ENCODE measurements at regions not wholly inside any gene's neighbourhood (a gene's known extent, or its start where the extent isn't known, plus 50 kb on each side); places are given as distances from the start of the nearest gene placed in this dataset.

DNA sequence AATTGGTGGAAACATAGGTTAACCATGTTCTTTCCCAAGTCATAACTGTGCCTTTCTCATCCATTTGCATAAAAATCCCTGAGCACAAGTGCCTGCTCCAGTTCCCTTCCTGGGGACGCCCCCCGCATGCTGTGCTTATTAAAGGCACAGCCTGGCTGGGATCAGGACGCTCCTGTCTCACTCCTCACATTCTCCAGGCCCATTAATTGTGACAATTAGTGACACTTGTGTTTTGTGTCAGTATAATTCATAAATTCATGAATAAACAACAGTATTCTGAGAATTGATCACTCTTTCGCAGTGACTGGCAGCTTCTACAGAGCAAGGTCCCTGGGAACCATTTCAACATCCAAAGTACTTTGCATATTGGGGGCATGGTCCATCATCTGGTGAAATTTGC lies 1354.4 kb downstream of the TBC1D22A start:
- DNase-seq (ENCODE audit: low read depth): no peak

DNA sequence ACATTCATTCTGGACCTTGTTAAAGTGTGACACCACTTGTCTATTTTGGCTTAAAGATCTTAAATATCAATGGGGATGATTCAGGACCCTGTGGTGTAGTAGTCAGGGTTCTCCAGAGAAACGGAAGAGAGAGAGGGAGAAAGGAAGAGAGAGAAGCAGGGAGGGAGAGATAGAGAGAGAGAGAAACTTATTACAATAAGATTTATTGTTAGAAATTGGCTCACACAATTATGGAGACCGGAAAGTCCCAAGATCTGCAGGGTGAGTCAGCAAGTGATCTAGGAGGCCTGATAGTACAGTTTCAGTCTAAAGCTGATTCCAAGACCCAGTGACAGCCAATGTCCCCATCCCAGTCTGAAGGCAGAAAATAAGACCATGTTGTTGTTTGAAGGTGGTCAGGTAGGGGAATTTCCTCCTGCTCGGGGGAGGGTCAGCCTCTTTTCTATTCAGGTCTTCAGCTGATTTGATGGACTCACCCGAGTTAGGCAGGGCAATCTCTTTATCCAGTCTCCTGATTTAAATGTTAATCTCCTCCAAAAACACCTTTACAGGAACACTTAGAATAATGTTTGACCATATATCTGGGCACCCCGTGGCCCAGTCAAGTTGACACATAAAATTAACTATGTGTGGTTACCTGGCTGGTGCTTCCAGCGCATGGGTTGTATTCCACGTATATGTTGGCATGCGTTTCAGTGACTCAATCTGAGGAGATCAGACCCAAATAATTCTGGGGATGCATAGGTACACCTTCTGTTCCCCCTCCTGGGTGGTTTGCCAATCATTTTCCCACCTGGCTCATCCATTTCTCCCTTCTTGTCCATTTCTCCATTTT lies 1350.5 kb downstream of the TBC1D22A start:
- DNase-seq (ENCODE audit: low read depth): peak; percentile 48

DNA sequence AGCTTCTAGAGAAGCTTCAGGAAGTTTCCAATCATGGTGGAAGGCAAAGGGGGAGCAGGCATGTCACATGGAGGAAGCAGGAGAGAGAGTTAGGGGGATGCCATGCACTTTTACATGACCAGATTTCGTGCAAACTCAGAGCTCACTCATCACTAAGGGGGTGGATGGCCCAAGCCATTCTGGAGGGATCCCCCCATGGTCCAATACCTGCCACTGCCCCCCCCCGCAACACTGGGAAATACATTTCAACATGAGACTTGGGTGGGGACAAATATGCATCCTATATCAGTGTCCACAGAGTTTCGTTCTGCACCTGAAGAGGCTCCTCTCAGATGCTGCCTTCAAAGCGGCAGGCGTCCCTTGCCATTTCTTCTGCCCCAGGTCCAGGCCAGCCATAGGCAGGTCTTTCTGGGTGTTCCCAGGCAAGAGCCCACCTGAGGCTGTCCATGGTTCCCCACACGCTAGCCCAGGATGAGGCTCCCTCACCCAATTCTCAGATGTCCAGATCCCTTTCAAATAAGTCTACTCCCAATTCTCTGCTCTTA lies 1344.3 kb downstream of the TBC1D22A start:
- DNase-seq (ENCODE audit: low read depth): no peak

DNA sequence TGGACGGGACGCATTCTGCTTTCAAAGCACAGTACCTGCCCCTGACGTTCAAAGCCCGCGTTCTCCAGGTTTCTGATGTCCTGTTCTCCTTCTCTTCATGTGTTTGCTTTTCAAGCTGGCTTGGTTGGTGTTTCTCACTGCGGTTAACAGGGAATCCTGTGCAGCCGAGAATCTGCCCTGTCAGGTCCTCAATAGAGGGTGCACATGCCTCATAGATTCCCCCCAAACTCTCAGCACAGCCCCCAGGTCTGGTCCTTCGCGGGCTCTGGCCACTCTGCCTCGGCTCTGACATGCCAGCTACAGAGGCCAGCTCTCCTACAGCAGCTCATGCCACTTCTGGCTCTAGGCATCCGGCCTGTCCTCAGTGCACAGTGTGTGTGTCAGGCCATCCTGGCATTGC lies 1343.8 kb downstream of the TBC1D22A start:
- DNase-seq (ENCODE audit: low read depth): no peak

DNA sequence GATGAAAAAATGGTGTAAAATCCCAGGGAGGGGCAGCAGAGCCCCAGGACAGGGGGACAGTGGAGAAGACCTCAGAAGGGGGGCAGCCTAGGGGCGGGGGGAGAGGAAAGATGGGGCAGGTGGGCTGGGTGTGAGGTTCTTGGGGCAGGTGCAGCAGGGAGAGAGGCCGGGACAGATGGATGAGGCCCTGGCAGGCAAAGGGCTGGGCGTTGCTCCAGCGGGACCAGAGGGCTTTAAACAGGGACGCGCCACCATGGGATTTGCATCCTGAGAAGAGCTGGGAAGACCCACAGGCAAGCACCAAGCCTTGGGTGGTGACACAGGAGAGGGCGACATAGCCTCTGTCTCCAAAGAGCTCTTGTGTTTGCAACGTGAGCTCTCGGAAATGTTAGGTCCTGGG lies 1342.8 kb downstream of the TBC1D22A start:
- DNase-seq (ENCODE audit: low read depth): no peak

DNA sequence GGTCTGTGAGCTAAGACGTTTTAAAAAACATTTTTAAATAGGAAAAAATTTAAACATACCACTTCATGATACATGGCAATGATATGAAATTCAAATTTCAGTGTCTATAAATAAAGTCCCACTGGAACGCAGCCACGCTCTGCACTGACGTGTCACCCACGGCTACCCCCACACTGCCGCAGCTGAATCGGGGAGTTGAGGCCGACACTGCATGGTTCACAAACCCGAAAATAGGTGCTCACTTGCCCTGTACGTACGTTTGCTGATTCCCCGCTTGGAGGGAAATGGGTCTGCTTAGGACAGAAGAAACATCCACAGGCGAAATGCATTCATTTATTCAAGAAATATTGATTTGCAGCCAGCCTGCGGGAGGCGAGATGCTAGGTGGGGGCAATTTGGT lies 1342.3 kb downstream of the TBC1D22A start:
- DNase-seq (ENCODE audit: low read depth): no peak

DNA sequence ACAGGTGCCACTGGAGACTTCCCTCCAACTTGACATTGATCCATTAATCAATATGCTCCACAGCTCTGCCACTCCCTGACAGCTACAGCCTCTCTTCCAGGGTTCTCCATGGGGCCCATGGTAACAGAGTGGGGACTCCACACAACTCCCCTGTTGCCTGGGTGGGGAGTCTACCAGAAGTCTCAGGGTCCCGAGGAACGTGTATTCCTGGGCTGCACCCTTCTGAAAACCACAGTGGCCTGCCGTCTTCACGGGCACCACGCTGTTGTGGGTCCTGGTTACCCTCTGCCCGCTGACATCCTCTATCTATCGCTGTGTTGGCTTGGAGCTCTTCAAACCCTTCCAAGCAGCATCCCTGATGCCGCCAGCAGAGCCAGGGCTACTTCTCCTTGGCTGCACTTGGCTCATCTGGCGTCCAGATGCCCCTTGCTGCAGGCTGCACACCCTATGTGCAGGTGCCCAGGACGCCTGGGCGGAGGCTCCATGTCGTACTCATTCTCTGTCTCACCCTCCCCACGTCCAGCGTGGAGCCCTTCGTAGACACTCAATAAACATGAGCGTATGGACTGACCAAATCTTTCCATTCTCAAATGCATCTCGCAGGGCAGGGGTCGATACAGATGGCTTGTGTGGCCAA lies 1341.8 kb downstream of the TBC1D22A start:
- no peak for DNase-seq (ENCODE audit: low read depth)

DNA sequence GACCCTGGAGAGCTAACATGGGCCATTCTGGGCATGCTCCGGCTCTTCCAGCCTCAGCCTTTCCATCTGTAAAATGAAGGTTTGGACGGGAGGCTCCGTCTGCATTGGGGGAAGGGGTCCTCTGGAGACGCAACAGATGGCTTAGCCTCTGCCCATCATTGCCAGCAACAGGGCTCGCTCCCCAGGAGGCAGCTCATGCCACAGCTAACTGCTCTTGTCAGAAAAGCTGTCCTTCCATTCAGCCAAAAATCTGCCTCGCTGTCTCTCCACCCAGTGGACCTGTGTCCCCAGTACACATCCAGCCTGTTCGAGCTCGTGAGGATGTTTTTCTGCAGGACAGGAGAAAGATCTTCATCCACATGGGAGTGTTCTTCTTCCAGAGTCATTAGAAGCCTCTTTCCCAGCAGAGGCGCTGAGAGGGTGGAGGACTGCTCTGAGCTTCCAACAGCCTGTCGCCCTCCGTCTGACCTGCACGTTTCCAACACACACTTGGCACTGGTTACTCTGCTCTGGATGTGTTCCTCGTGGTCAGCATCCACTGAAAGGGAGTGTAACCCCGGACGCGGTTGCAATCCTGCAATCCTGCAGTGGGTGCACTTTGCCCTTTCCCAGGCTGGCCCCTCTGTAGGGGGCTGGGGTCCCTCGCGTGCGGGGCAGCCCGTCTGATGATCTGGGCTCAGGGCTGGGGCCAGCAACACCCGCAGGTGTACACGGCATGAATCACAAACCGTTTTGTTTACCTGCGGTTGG lies 1340.9 kb downstream of the TBC1D22A start:
- no peak for DNase-seq (ENCODE audit: low read depth)

DNA sequence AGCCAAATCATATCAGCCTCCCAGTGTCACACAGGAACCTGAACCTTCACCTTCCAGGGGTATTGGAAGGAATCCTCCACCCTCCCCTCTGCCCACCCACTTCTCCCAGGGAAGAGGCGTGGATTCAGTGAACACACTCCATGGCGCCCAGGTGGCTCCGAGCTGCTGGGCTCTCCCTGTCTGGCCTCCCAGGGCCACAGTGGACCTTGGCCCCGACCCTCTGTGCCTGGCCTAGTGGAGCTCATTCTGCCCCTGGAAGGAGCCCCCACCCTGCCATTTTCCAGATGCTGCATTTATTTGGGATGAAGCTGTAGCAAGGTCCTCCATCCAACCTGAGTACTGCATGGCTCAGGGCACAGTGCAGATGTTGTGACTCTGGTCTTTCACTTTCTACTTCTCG lies 1340.1 kb downstream of the TBC1D22A start:
- no peak for DNase-seq (ENCODE audit: low read depth)

DNA sequence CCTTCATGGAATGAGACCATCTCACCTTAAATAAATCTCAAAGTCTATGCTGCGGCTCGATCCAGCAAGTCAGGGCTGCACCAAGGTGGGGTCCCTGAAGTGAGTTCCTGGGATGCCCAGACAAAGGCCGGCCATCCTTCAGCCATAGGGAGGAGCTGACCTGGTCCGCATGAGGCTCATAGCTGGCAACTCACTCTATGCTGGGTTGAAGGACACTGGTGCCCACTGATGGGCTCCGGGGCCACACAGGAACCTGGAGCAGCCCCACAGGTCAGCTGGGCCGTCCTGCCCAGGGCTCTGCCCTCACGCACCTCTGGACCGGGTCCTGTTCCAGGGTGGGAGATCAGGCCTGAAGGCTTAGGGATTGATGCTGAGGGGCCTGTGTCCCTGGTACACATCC lies 1339.3 kb downstream of the TBC1D22A start:
- DNase-seq (ENCODE audit: low read depth): no peak

DNA sequence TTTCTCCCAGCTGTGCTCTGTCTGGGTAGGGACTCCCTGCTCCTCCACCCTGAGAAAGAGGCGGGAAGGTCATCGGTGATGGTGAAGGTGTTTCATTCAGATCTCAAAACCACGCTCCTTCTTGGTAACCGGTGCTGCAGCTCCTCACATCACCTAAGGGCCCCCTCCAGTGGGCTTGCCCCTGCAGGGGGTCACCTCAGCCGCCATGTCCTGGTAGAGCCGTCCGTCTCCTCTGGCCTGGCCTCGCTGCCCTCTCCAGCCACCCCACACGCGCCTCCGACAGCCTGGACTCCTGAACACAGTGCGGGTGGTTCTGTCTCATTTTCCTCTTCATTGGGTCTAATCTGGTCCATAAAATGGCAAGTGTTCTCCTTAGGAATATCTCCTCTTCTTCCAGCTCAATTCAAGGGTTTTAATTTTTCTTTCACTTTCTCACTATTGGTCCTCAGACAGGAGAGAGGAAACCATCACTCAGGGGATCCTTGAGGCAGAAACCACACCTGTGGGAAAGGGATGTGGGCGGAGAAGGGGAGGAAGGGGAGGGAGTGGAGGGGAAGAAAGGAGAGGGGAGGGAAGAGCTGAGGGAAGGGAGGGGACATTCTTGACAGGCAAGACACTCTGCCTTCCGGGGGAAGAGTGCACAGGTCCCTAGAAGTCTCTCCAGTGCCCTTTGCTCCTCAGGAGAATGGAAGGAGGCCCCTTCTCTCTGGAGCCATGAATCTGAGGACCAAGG lies 1338.4 kb downstream of the TBC1D22A start:
- DNase-seq (ENCODE audit: low read depth): no peak

DNA sequence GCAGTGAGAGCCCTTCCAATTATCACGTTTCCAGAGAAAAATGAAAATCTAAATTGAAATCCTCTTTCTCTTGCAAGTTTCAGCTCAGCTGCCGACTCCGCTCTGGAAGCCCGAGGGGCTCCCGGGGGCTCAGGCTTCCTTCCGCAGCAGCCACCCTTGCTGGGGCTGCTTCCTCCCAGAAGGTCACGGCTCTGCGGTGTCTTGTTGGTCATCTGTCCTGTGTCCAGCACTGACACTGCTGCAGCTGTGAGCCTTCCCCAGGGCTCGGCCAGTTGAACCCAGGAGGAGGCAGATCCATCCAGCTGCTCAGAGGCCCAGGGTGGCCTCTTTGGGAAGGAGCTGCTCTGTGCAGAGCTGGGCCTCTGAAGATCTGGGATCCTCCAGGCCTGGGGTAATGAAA lies 1337.2 kb downstream of the TBC1D22A start:
- no peak for DNase-seq (ENCODE audit: low read depth)

DNA sequence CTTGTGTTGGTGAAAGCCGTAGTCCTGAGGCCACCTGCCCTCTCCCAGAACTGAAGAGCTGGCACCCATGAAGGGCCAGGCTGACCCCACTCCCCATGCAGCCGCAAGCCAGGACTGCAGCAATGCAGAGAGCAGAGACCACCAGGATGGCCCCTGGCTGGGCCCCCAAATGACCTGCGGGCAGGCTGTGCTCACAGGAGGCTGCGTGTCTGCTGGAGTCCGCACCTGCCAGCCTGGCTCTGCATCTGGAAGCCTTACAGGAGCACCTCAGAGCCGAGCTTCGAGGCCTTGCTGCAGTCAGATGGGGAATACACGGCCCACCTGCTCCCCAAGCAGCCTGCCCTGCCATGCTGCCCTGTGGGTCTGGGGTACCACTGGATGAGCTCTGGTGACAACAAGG lies 1336.8 kb downstream of the TBC1D22A start:
- no peak for DNase-seq (ENCODE audit: low read depth)

DNA sequence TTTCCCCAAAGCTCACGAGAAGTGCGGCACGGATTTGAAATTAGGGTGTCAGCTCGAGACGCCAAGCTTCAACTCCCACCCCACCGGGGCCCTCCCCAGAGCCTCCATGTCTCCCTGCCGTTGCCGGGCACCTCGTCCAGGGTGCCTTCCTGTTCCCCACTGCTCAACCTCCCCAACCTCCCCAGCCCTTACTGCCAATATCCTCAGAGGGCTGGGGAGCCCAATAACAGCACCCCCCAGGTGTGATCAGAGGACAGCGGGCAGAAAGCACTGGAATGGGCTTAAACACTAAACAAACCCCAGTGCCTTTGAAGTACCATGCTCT lies 1336.4 kb downstream of the TBC1D22A start:
- no peak for DNase-seq (ENCODE audit: low read depth)

DNA sequence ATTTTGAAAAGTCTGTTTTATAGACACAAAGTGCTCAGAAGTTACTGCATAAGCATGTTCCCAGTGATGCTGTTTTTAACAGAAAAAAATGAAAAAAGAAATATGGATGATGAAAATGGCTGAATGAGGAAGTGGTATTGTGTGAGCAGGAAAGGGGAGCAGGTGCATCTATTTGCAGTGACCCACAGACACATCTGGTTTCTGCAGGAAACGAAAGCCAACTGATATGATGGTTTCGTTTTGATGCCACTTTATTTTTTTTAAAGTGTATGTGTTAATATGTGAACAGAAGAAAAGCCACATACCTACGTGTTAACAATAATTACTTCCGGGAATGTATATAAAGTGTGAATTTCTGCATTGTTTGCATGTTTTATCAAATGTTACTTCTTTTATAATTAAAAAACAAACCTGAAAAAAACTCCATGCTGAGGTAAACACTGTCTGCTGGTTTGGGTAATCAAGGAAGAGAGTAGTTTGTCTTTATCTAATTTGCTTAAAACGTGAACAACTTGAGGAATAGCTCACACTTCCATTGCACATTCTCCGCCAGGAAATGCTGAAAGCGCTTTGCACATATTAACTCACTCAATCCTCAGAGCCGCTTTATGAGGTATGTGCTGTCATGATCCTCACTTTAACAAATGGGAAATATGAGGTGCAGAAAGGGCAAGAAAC lies 1335.9 kb downstream of the TBC1D22A start:
- no peak for DNase-seq (ENCODE audit: low read depth)

DNA sequence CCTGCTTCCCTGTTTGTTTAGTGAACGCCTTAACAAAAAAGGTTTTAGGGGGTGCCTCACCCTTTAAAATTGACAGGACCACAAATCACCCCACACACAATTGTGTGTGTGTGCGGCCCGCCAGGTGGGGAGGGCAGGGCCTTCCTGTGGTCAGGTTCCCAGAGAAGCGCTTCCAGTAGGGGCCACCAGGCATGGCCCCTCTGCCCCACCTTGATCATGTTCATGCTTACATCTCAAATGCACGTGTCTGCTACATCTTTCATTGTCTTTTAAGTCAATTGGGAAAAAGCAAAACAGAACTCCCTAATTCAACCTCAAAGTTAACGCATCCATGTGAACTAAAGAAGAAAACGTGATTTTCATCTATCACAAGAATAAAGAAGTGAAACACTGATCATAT lies 1335.3 kb downstream of the TBC1D22A start:
- DNase-seq (ENCODE audit: low read depth): no peak

DNA sequence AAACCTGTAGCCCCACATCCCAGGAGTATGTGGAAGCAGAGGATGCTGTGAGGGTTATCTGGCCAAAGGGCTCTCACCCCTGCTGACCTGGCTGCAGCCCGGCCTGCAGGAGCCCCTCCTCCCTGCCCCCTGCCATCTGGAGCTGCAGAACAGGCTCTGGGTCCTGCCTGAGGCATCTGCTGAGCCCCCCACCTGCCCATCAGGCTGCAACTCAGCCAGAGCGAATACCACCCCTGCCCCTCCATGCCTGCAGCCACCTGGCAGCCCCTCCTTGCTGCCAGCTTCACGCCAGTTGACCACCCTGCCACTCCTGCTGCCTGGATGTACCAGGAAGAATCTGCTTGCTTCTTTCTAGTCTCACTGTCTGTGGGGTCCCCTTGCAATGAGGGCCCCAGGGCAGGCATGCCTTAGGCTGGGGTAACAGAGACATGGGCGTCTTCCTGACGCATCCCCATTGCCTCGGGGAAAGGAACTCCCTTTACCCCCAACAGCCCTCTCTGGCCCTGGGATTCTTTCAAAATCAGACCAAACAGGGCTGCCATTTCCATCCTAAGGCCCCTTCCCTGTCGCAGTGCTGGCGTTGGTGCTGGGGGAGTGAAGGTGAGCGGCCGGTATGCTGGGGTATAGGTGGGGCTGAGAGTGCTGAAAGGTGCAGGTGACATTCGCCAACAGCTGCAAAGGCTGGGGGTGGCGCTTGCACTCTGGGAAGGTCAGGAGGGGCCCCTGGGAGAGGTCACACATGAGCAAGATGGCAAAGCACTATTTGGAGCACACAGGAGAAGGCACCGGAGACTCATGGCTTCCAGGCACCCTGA lies 1334.6 kb downstream of the TBC1D22A start:
- DNase-seq (ENCODE audit: low read depth): no peak

DNA sequence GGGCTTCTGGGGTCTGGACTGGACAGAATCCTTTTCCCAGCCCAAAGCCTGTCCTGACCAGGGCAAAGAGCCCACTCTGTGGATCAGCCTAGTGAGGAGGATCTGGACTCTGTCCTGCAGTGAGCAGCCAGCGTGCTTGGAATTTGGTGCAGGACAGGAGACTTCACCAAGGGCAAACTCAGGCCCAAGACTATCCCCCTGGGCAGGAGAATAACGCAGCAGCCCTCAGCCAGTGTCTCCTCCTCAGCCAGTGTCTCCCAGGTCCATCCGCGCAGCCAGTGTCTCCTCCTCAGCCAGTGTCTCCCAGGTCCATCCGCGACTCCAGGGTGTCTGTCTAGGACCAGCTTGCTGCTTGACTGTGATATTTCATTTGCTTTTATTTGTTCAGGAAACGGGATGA lies 1334.0 kb downstream of the TBC1D22A start:
- DNase-seq (ENCODE audit: low read depth): no peak

DNA sequence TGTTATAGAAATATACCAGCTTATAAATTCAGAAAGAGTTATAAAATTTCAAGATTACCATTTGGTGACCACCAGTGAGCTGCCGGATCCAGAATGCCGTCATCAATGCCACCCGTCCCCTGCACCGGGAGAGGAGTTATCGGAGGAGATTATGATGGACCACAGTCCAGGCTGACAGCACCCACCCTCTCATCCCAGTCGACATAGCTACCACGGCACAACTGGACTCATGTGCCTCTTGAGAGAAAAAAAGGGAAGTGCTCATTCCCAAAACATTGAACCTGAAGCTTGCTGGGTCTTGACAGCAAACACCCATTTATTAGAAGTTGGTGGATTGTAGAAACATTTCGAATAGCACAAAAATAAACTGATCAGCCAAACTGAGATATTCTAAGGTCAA lies 1331.5 kb downstream of the TBC1D22A start:
- DNase-seq (ENCODE audit: low read depth): no peak

DNA sequence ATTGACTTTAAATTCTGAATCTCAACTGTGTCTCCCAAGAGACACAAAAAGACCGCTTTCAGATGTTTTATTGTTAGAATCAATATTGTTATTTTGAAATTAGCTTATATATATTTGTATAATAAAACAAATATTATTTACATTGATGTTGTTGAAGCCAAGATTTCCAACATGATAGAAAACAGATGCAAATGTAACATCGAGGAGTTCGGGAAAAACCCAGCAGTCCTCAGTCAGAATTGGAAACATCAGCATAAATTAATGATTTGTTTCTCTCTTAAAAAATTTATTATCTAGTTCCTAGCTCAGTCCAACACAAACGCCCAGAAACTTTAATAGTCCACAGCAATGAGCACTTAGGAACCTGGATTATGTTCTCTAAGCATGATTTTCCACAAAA lies 1330.4 kb downstream of the TBC1D22A start:
- no peak for DNase-seq (ENCODE audit: low read depth)
